HFF-Myc (cell line): ENCODE measurements at regions not wholly inside any gene's neighbourhood (a gene's known extent, or its start where the extent isn't known, plus 50 kb on each side); places are given as distances from the start of the nearest gene placed in this dataset.

Experiments
- DNase-seq: peaks from one replicate; pipeline ENCODE4 v3.0.0-alpha.2; 2011; ENCODE audit warnings: low read depth; ENCODE audit errors: extremely low read depth
- H3K4me3 ChIP-seq: replicated peaks from 2 replicates; pipeline ENCODE4 v1.5.1; 2011; ENCODE audit warnings: low read depth, mild to moderate bottlenecking, control low read depth, low read length
- CTCF ChIP-seq: IDR thresholded peaks from 2 replicates; pipeline ENCODE4 v1.5.1; 2012; ENCODE audit warnings: mild to moderate bottlenecking, low read depth, low read length, control low read depth; ENCODE audit errors: missing control alignments

GRCh38 chr19:34096020-34096915 is 76.0 kb upstream of the LSM14A start:
- TF ChIP-seq CTCF, result peak; percentile 35
- H3K4me3 ChIP-seq, result no peak overlapping the region
- peak; percentile 14 for DNase-seq

- no peak for DNase-seq
- no peak for TF ChIP-seq CTCF
- no peak overlapping the region for H3K4me3 ChIP-seq
Measured at GRCh38 chr19:34104096-34104495, 68.2 kb upstream of the LSM14A start.

- no peak for TF ChIP-seq CTCF
- DNase-seq, result no peak
- H3K4me3 ChIP-seq, result no peak overlapping the region
Measured at GRCh38 chr19:34104557-34104956, 67.7 kb upstream of the LSM14A start.

- no peak overlapping the region for H3K4me3 ChIP-seq
- TF ChIP-seq CTCF, result no peak
- DNase-seq, result no peak
Measured at GRCh38 chr19:34109596-34109995, 62.7 kb upstream of the LSM14A start.

GRCh38 chr19:34118879-34119748 is 53.2 kb upstream of the LSM14A start:
- no peak for DNase-seq
- H3K4me3 ChIP-seq, result no peak overlapping the region
- no peak for TF ChIP-seq CTCF

- no peak overlapping the region for H3K4me3 ChIP-seq
- TF ChIP-seq CTCF, result no peak
- no peak for DNase-seq
Measured at GRCh38 chr19:34120141-34120540, 52.2 kb upstream of the LSM14A start.
